ENCODE measurements at regions not wholly inside any gene's neighbourhood (a gene's known extent, or its start where the extent isn't known, plus 50 kb on each side); places are given as distances from the start of the nearest gene placed in this dataset.

DNA sequence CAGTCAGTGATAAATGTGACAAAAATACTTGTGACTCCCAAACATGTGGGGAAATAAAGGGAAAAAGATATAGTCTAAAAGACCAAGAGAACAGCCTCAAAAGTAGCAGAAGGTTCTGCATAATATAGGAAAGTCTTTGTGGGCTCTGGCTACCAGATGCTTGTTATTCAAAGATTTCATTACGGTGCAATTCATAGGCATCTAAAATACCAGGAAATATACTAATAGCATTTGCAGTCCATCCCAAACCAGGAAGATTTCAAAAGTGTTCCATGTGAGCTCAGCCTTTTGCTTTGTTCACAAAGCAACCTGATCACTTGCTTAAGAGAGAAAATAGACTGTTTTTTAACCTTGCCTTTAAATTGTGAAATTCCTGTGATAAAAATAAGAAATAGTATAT lies 506.7 kb upstream of the MARCKS start:
- no peak overlapping the region for H3K4me3 ChIP-seq (ENCODE audit: low read depth, low read length)
- TF ChIP-seq, protein P1, sequence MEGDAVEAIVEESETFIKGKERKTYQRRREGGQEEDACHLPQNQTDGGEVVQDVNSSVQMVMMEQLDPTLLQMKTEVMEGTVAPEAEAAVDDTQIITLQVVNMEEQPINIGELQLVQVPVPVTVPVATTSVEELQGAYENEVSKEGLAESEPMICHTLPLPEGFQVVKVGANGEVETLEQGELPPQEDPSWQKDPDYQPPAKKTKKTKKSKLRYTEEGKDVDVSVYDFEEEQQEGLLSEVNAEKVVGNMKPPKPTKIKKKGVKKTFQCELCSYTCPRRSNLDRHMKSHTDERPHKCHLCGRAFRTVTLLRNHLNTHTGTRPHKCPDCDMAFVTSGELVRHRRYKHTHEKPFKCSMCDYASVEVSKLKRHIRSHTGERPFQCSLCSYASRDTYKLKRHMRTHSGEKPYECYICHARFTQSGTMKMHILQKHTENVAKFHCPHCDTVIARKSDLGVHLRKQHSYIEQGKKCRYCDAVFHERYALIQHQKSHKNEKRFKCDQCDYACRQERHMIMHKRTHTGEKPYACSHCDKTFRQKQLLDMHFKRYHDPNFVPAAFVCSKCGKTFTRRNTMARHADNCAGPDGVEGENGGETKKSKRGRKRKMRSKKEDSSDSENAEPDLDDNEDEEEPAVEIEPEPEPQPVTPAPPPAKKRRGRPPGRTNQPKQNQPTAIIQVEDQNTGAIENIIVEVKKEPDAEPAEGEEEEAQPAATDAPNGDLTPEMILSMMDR (IDR thresholded peaks at IDR 0.05; ENCODE audit: low read depth, low read length) = no peak

DNA sequence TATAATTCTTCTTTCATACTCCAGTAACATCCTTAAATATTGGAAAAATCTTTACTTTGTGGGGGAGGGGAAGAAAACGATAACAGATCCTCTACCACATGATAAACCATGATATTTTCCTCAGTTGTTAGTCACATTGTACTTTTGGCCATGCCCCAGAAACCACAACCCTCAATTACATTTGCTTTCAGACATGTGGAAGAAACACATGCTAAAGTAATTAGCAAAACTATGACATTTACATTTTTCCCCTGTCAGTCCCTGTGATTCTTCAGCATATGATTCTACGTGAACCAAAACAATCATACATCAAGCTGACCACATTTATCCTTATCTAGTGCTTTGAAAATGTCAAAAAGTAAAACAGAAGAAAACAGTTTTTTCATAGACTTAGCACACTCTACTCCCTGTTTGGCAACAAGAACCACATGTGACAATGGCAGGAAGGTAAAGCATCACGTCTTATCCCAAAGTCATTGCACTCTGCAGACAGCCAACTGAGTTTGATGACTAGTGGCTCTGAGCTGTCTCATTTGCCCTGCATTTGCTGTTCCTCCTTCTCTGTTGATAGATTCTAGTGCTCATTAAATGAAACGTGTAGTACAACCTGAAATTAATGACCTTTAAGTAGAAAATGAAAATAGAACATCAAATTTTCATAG lies 505.8 kb upstream of the MARCKS start:
- H3K4me3 ChIP-seq (ENCODE audit: low read depth, low read length) = no peak overlapping the region
- TF ChIP-seq, protein P1 (IDR thresholded peaks at IDR 0.05; ENCODE audit: low read depth, low read length) = no peak

DNA sequence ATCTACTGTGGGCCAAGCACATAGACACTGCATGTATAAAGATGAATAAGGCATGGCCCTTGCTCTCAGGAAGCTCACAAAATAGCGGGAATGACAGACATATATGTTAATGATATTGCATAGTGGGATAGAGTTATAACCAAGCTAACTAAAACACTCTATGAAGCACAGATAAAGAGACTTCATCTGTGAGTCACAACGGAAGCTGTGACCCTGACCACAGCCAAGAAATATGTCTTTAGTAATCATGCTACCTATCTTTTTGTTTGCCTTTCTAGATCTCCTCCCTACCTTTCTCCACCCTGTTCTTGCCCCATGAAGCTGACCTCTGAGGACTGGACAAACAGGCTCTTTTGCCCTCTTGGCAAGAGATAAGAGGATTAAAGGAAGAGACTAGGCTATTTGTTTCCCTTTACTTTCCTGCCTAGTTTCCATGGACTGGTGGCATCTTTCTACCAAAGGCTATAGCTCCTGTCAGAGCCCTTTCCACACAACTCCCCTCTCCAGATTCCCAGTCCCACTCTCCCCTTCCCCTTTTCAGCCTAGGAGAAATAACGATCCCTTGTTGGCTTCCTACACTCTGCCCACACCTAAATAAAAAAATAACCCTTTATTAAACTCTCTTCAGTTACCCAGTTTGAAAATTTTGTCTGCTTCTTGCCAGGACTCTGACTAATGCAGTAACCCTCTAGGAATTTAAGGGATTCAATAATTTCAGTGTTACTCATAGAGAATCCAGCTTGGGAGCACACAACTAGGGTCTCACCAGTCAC lies 504.9 kb upstream of the MARCKS start:
- TF ChIP-seq, protein P1 (IDR thresholded peaks at IDR 0.05; ENCODE audit: low read depth, low read length) = no peak
- peak overlapping the region; percentile 33; the same call in 1 of the 2 replicates for H3K4me3 ChIP-seq (ENCODE audit: low read depth, low read length)

DNA sequence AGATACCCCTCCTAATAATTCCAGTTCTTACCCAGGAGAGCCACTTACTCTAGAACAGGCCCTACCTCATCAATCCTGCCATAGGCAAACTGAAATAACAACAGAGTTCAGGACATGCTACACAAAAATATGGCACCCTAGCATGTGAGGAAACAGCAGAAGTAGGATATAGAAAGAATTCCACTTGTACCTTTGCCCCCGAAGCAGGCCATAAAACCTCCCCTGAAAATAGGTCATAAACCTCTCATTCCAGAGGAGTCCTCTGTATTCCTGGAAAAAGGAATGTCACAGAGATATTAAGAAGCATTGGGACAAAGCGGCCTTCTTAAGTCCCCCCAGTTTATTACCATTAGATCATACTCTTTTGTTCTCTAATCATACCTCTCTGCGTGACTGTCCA lies 504.3 kb upstream of the MARCKS start:
- H3K4me3 ChIP-seq (ENCODE audit: low read depth, low read length) = no peak overlapping the region
- TF ChIP-seq, protein P1 (IDR thresholded peaks at IDR 0.05; ENCODE audit: low read depth, low read length) = no peak

DNA sequence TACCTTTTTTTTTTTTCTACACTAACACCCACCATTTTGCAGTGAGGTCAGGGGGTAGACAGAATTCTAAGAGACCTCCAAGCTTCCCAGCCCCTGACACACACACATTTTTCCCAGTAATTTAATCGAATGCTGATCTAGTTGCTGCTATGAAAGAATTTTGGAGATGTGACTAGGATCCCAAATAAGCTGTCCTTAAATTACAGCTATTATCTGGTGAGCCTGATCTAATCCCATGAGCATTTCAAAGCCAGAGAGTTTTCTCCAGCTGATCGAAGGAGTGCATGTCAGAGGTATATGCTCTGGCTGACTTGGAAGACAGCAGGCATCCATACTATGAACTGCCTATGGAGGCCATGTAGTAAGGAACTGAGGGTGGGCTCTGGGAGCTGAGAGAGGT lies 503.8 kb upstream of the MARCKS start:
- TF ChIP-seq, protein P1 (IDR thresholded peaks at IDR 0.05; ENCODE audit: low read depth, low read length) = no peak
- H3K4me3 ChIP-seq (ENCODE audit: low read depth, low read length) = no peak overlapping the region

DNA sequence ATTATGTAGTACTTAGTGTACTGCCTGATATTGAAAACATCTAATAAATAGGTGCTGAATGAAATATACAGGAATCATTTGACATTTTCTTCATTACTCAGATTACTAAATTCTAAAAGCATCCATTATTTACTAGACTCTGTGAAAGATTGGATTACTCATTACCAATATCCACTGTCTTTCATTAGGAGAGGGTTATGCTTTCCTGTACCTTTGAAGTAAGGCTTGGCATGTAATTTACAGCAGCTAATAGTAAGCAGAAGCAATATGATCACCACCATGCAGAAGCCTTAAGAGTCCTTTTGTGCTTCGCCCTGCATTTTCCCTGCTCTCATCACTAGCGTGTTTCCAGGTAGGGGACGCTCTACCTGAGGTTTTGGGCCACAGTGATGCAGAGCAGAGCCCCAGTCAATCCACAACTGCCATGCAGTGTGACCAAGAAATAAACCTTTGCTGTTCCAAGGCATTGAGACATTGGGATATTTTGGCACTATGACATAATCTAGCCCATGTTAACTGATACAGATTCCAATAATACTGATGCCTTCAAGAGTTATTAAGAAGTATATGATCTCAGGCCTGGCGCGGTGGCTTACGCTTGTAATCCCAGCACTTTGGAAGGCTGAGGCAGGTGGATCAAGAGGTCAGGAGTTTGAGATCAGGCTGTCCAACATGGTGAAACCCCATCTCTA lies 502.8 kb upstream of the MARCKS start:
- TF ChIP-seq, protein P1 (IDR thresholded peaks at IDR 0.05; ENCODE audit: low read depth, low read length) = no peak
- H3K4me3 ChIP-seq (ENCODE audit: low read depth, low read length) = no peak overlapping the region

DNA sequence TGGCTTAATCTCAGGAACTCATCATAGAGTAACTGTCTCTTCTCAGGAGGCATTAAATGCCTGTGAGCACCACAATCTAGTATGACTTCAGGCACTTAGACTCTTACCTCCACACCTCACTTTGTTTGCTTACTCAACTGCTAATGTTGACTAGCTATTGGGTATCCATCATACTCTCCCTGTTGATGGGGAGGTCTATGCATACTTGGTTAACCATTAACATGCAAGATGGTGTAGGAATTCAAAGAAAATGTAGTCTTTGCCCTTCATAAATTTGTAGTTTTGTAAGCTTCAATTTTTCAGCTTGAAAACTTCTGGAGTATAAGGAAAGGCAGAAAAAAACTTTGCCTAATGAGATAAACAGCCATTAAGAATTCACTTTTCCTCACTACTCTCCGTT lies 501.0 kb upstream of the MARCKS start:
- TF ChIP-seq, protein P1 (IDR thresholded peaks at IDR 0.05; ENCODE audit: low read depth, low read length) = no peak

More for the DNA sequence above, 501.0 kb upstream of the MARCKS start:
- H3K4me3 ChIP-seq (ENCODE audit: low read depth, low read length) = no peak overlapping the region
